Right ventricle myocardium superior (tissue), 1 donor: ENCODE measurements at regions not wholly inside any gene's neighbourhood (a gene's known extent, or its start where the extent isn't known, plus 50 kb on each side); places are given as distances from the start of the nearest gene placed in this dataset.
"Not testable (repeated sequence)": the region's sequence is repeated elsewhere in the genome, so short reads cannot be mapped to it uniquely, and the experiment has no call there.

Experiments
- ATAC-seq: fragments of 200-7000 bp; cut with Tn5 transposase; one replicate; pipeline ENCODE4 v1.9.1; 2020; ENCODE audit warnings: mild to moderate bottlenecking; ENCODE audit not compliant: poor library complexity
- DNase-seq: peaks from one replicate; pipeline ENCODE4 v3.0.0-alpha.2; 2020
- intact Hi-C: fragments of 100-400 bp; cut with DNase I; formaldehyde crosslinking; loops from one replicate; pipeline ENCODE4 v1.11.2; 2022
- donor health status: DM: no; HTN: yes; CAD: no; lungs with severe emphysema.

DNA sequence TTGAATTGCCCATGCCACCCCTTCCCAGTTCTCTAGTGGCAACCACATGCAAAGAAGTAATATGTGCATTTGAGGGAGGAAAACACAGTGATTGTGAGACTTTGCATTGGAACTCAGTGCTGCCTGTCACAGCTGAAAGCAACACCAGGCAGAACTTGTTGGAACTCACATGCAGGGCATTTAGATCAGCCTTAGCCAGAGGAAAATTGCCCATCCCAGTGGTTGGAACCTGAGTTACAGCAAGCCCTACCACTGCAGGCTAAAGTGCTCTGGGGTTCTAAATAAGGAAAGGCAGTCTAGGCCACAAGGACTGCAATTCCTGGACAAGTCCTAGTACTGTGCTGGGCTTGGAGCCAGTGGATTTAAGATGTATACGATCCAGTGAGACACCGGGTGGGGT is 245.3 kb upstream of the UFL1 start:
- intact Hi-C loops: no loop called here
- DNase-seq (no peak), ATAC-seq (no peak)

- ATAC-seq (no peak), DNase-seq (no peak)
- intact Hi-C loops: no loop called here
These were observed 244.8 kb upstream of the UFL1 start for GRCh38 chr6:96276856-96277255.

- intact Hi-C loops: no loop called here
- DNase-seq (no peak), ATAC-seq (no peak)
These were observed 242.5 kb upstream of the UFL1 start for GRCh38 chr6:96279084-96279483.

- DNase-seq (no peak), ATAC-seq (no peak)
- intact Hi-C loops: no loop called here
These were observed 235.1 kb upstream of the UFL1 start for GRCh38 chr6:96286503-96286902.

DNA sequence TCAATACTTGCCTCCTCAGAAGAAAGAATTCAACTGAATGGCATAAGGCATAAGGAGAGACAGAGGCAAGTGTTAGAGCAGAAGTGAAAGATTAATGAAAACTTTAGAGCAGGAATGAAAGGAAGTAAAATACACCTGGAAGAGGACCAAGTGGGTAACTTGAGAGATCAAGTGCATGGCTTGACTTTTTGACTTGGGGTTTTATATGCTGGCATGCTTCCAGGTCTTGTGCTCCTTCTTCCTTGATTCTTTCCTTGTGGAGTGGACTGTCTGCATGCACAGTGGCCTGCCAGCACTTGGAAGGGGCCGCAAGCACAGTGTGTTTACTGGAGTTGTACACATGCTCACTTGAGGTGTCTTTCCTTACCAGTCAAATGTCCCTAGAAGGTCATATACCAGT is 222.1 kb upstream of the UFL1 start:
- intact Hi-C loops: no loop called here
- DNase-seq (no peak), ATAC-seq (no peak)

- intact Hi-C loops: no loop called here
- no peak for DNase-seq
- ATAC-seq: no peak
These were observed 220.6 kb upstream of the UFL1 start for GRCh38 chr6:96301023-96301422.

DNA sequence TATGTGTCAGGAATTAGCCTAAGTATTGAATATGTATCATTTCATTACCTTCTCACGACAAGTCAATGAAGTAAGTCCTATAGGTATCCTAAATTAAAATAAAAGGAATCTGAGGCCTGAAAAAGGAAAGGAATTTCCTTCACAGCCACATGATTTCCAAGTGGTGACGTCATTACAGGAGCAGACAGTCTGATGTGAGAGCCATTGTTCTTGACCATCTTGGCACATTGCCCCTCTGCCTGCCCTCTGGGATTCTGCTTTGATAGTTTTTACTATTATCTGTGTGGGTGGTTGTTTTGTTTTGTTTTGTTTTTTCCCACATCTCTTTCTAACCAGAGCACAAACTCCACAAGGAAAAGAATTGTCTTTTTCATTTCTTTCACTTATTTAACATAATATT is 219.8 kb upstream of the UFL1 start:
- DNase-seq: no peak
- ATAC-seq: no peak
- intact Hi-C loops: no loop called here

DNA sequence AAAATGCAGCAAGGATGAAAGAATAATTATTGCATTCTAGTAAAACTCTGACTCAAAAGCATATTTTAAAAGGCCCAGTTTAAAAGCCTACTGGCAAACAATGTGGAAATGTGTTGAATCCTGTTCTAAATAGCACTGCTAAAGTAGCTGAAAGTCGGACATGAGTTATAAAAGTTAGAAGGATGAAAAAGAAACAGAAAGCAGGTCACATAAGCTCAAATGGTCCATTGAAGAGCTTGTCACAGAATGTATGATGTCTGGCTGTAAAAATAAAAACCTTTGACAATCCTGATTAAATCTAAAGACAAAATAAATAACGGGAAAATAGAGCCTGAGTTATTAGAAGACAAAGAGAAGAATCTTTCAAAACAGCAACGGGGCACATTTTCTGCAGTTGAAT is 218.6 kb upstream of the UFL1 start:
- ATAC-seq: no peak
- DNase-seq: no peak
- intact Hi-C loops: no loop called here

DNA sequence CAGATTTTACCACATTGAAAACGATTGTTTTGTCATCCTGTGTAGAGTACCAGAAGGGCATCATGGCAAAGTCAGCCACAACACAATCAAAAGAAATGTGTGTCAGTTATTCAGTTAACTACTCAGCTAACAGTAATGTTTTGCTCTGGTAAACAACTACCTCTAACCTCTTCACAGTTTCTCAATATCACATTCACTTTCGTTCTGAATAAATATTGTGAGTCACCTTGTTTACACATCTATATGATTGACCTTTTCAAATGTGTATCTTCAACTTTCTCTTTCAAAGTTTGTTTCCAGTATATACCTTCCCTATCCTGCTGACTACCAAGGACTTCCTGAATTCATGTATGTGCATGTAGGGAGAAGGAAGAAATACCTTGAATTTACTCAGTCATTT is 216.6 kb upstream of the UFL1 start:
- intact Hi-C loops: no loop called here
- DNase-seq (no peak), ATAC-seq (no peak)

GRCh38 chr6:96330884-96331283 is 190.7 kb upstream of the UFL1 start:
- intact Hi-C loops: no loop called here
- DNase-seq: no peak
- no peak for ATAC-seq

GRCh38 chr6:96340164-96340563 is 181.4 kb upstream of the UFL1 start:
- DNase-seq: no peak
- no peak for ATAC-seq
- intact Hi-C loops: no loop called here

- DNase-seq (no peak), ATAC-seq (no peak)
- intact Hi-C loops: no loop called here
These were observed 176.1 kb upstream of the UFL1 start for GRCh38 chr6:96345501-96345900.

GRCh38 chr6:96381246-96381645 is 140.4 kb upstream of the UFL1 start:
- DNase-seq (no peak), ATAC-seq (no peak)

DNA sequence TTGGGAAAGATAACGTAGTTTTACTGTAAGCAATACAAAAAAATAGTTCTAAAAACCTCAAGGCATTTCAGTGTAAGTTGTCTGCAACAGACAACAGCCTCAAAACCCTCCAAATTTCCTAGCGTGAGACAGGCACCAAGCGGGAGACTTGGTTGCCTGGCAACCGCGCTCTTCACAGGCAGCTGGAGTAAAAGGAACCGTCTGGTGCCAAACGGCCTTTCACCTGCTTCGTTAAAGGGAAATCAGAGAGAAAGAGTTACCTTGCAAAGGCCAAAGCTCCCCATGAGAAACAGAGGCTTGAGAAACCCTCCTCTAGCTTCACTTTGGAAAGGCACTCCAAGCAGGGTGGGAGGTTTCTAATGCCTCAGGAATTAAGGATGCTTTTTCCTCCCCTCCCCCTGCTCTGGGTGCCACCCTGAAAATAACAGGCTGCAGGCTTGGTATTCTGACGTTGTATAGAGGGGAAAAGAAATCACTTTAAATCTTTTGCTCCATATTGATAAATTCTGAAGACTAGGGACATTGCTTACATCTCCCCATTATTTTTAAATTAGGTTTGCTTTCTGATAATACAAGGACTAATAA is 129.7 kb upstream of the UFL1 start:
- ATAC-seq: no peak
- intact Hi-C loops: no loop called here
- peak; percentile 39 for DNase-seq

More at GRCh38 chr6:96381246-96381645, 140.4 kb upstream of the UFL1 start:
- intact Hi-C loops: no loop called here

DNA sequence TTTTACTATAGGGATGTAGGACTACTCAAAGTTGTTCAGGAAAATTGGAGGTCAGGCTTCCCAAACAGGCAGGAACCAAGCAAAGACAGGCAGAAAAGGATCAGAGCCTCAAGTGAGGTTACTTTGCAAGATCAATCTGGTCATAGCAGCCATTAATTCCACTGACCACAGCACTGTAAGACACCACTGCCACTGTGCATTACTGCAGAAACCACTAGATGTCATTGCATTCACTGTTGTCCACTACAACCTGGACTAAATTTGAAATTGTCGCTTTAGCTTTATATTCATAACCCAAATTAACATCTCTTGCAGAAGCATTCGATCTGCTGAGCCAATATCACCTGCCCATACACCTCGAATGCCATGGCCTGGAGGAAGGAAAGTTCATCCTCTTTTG is 126.9 kb upstream of the UFL1 start:
- intact Hi-C loops: no loop called here
- ATAC-seq: no peak
- DNase-seq: no peak

GRCh38 chr6:96410467-96410866 is 111.1 kb upstream of the UFL1 start:
- DNase-seq (no peak), ATAC-seq (no peak)
- intact Hi-C loops: no loop called here

GRCh38 chr6:96420294-96420693 is 101.3 kb upstream of the UFL1 start:
- no peak for DNase-seq
- ATAC-seq: no peak

DNA sequence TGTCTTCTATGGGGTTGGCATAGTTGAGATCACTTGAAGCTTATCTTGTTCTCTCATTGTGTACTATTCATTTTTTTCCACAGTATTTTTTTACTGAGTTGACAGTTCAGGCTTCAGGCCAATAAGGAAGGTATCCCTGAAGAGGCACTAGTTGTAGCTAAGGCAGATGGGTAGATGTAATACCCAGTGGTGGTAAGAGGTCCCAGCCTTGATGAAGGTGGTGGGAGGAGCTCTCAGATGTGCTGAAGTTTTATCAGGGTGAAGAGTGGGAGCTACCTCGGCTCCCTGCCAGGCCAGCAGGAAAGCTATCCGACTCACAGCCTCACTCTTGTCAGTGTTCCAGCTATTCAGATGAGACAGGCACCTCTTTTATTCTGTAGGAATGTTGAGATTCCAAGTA is 87.7 kb upstream of the UFL1 start:
- ATAC-seq (no peak), DNase-seq (no peak)
- intact Hi-C loops: no loop called here

More at GRCh38 chr6:96420294-96420693, 101.3 kb upstream of the UFL1 start:
- intact Hi-C loops: no loop called here

GRCh38 chr6:96436398-96436797 is 85.2 kb upstream of the UFL1 start:
- ATAC-seq: no peak
- intact Hi-C loops: no loop called here
- no peak for DNase-seq

GRCh38 chr6:96437228-96437627 is 84.4 kb upstream of the UFL1 start:
- DNase-seq, ATAC-seq, intact Hi-C loops: not testable (repeated sequence)

DNA sequence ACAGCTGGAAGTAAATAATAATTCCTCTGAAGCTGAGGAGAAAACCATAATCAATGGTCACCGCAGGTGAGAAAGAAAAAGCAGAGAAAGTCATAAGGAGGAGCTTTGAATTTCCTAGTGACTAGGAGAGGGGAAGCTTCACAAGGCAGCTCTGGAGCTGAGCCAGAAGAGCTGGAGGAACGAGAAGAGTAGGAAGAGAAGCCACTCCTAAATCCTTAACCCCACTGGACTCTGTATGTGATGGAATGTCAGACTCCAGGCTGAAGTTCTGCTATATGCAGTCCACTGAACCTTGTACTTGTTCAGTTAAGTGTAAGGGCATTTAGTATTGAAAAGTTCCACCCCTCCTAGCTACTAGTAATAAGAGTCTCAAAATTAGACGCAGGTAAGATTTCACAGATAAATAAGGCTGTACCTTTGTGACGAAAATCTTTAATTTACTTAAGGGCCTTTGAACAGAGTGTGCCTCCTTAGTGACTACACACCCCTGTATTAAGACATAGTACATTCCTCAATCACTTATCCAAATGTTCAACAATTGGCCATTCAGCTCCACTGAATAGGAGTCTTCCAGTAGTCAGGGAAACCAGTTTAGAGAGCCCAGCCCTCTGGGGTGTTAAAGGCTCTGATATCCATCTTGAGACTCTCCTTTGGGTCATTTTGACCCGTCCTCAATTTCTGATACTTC is 71.4 kb upstream of the UFL1 start:
- no peak for ATAC-seq
- intact Hi-C loops: no loop called here
- no peak for DNase-seq
